ENCODE measurements at regions not wholly inside any gene's neighbourhood (a gene's known extent, or its start where the extent isn't known, plus 50 kb on each side); places are given as distances from the start of the nearest gene placed in this dataset.
A peak's percentile ranks its signal among the peaks of the same experiment; 100 is the strongest.

DNA sequence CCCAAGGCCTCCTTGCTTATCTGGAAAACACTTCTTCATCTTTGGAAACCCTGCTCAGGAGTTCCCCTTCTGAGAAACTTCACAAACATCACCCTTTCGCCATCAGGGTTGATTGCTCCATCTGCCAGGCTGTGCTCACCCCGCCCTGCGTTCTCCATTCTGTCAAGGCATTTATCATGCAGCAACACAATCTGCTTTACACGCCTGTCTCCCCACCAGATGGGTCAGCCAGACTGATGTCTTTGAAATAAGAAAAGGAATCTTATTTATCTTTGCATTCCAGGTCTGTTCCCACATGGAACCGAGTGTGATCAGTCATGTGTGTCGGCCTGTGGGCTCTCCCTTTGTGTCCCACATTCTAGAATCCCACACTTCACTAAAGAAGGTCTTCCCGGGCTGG is 110.0 kb upstream of the ARL4C start:
- TF ChIP-seq, protein P1, sequence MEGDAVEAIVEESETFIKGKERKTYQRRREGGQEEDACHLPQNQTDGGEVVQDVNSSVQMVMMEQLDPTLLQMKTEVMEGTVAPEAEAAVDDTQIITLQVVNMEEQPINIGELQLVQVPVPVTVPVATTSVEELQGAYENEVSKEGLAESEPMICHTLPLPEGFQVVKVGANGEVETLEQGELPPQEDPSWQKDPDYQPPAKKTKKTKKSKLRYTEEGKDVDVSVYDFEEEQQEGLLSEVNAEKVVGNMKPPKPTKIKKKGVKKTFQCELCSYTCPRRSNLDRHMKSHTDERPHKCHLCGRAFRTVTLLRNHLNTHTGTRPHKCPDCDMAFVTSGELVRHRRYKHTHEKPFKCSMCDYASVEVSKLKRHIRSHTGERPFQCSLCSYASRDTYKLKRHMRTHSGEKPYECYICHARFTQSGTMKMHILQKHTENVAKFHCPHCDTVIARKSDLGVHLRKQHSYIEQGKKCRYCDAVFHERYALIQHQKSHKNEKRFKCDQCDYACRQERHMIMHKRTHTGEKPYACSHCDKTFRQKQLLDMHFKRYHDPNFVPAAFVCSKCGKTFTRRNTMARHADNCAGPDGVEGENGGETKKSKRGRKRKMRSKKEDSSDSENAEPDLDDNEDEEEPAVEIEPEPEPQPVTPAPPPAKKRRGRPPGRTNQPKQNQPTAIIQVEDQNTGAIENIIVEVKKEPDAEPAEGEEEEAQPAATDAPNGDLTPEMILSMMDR (conservative IDR thresholded peaks at IDR 0.05 in 1 of 2, IDR thresholded peaks at IDR 0.05 in 1 of 2; ENCODE audit: low read depth in 1 of 2, low read length in 2 of 2): no peak
- no peak for TF ChIP-seq EZH2 (IDR thresholded peaks at IDR 0.05; ENCODE audit: low read length, missing control alignments)
- H3K4me3 ChIP-seq (replicated peaks in 1 of 4; ENCODE audit: control extremely low read depth in 1 of 4, insufficient read depth in 1 of 4, low read depth in 3 of 4, low read length in 4 of 4): no peak overlapping the region
- H3K4me1 ChIP-seq (ENCODE audit: control insufficient read depth, extremely low read depth, insufficient read depth, low read length): no peaks in the 10 kb centered on the region
- no peaks in the 10 kb centered on the region for H3K79me2 ChIP-seq (ENCODE audit: control insufficient read depth, insufficient read depth, low read length)
- H3K27me3 ChIP-seq (ENCODE audit: control insufficient read depth, insufficient read depth, low read length): no peaks in the 10 kb centered on the region
- no peaks in the 10 kb centered on the region for H4K20me1 ChIP-seq (ENCODE audit: control insufficient read depth, extremely low read depth, insufficient read depth, low read length)
- no peak overlapping the region for H3K27ac ChIP-seq (ENCODE audit: insufficient read depth, low read length)
- no peak overlapping the region for H3K9ac ChIP-seq (ENCODE audit: insufficient read depth, low read length)
- DNase-seq (ENCODE audit: low read depth in 2 of 2): peak; percentile 38 to 65
- H3K4me2 ChIP-seq (ENCODE audit: extremely low read depth, insufficient read depth, low read length): no peak overlapping the region
- no peaks in the 10 kb centered on the region for H3K9me3 ChIP-seq (ENCODE audit: control insufficient read depth, insufficient read depth, low read depth, low read length)
- H2AFZ ChIP-seq (ENCODE audit: low read length): no peak overlapping the region
- H3K36me3 ChIP-seq (ENCODE audit: control insufficient read depth, insufficient read depth, low read length): no peaks in the 10 kb centered on the region

DNA sequence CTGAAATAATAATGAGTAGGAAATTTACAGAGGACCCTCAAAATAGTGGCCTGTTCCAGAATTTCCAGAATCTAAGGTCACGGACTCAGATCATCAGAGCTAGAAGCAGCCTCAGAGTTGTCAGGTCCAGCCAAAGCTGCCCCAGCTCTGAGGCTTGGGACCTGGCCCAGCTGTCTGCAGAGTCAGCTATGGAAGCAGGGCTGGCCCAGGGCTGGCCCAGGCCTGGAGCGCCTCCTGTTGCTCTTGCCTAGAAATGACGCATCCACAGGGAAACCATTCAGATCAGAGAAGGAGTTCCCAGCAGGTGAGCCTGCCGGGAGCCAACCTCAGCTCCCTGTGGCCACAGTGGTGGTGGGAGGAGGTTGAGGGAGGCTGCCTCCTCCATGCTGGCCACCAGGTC is 106.7 kb upstream of the ARL4C start:
- Histone ChIP-seq H2AFZ (ENCODE audit: low read length) (no peak overlapping the region), H3K4me1 (ENCODE audit: control insufficient read depth, extremely low read depth, insufficient read depth, low read length) (no peaks in the 10 kb centered on the region), H3K27me3 (ENCODE audit: control insufficient read depth, insufficient read depth, low read length) (no peaks in the 10 kb centered on the region), H3K9ac (ENCODE audit: insufficient read depth, low read length) (no peak overlapping the region), H3K36me3 (ENCODE audit: control insufficient read depth, insufficient read depth, low read length) (no peaks in the 10 kb centered on the region), H3K9me3 (ENCODE audit: control insufficient read depth, insufficient read depth, low read depth, low read length) (no peaks in the 10 kb centered on the region), H3K79me2 (ENCODE audit: control insufficient read depth, insufficient read depth, low read length) (no peaks in the 10 kb centered on the region), H4K20me1 (ENCODE audit: control insufficient read depth, extremely low read depth, insufficient read depth, low read length) (no peaks in the 10 kb centered on the region), H3K4me2 (ENCODE audit: extremely low read depth, insufficient read depth, low read length) (no peak overlapping the region), H3K27ac (ENCODE audit: insufficient read depth, low read length) (no peak overlapping the region), H3K4me3 (replicated peaks in 1 of 4; ENCODE audit: control extremely low read depth in 1 of 4, insufficient read depth in 1 of 4, low read depth in 3 of 4, low read length in 4 of 4) (no peak overlapping the region)
- TF ChIP-seq, protein P1 (conservative IDR thresholded peaks at IDR 0.05 in 1 of 2, IDR thresholded peaks at IDR 0.05 in 1 of 2; ENCODE audit: low read depth in 1 of 2, low read length in 2 of 2): no peak
- no peak for TF ChIP-seq EZH2 (IDR thresholded peaks at IDR 0.05; ENCODE audit: low read length, missing control alignments)
- DNase-seq (ENCODE audit: low read depth in 2 of 2): no peak

DNA sequence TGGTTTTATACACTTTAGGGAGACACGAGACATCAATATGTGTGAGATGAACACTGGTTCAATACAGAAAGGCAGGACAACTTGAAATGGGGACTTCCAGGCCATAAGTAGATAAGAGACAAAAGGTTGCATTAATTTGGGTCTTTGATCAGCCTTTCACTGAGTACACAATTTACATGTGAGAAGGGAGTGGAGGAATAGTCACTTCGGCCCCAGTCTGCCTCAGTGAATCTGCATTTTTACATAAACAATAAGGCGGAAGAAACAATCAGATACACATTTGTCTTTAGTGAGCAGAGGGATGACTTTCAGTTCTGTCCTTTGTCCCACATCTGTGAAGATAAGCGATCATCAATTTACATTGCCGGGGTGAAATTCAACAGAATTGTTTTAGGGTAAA is 104.3 kb upstream of the ARL4C start:
- H3K36me3 ChIP-seq (ENCODE audit: control insufficient read depth, insufficient read depth, low read length): no peaks in the 10 kb centered on the region
- H2AFZ ChIP-seq (ENCODE audit: low read length): no peak overlapping the region
- no peaks in the 10 kb centered on the region for H3K4me1 ChIP-seq (ENCODE audit: control insufficient read depth, extremely low read depth, insufficient read depth, low read length)
- H3K9me3 ChIP-seq (ENCODE audit: control insufficient read depth, insufficient read depth, low read depth, low read length): no peaks in the 10 kb centered on the region
- no peaks in the 10 kb centered on the region for H3K27me3 ChIP-seq (ENCODE audit: control insufficient read depth, insufficient read depth, low read length)
- no peaks in the 10 kb centered on the region for H4K20me1 ChIP-seq (ENCODE audit: control insufficient read depth, extremely low read depth, insufficient read depth, low read length)
- no peak for DNase-seq (ENCODE audit: low read depth in 2 of 2)
- TF ChIP-seq, protein P1 (conservative IDR thresholded peaks at IDR 0.05 in 1 of 2, IDR thresholded peaks at IDR 0.05 in 1 of 2; ENCODE audit: low read depth in 1 of 2, low read length in 2 of 2): no peak
- TF ChIP-seq EZH2 (IDR thresholded peaks at IDR 0.05; ENCODE audit: low read length, missing control alignments): no peak
- H3K9ac ChIP-seq (ENCODE audit: insufficient read depth, low read length): no peak overlapping the region
- no peak overlapping the region for H3K4me2 ChIP-seq (ENCODE audit: extremely low read depth, insufficient read depth, low read length)
- no peak overlapping the region for H3K4me3 ChIP-seq (replicated peaks in 1 of 4; ENCODE audit: control extremely low read depth in 1 of 4, insufficient read depth in 1 of 4, low read depth in 3 of 4, low read length in 4 of 4)
- H3K79me2 ChIP-seq (ENCODE audit: control insufficient read depth, insufficient read depth, low read length): no peaks in the 10 kb centered on the region
- no peak overlapping the region for H3K27ac ChIP-seq (ENCODE audit: insufficient read depth, low read length)
